Immature natural killer cell (primary cell): ENCODE measurements at regions not wholly inside any gene's neighbourhood (a gene's known extent, or its start where the extent isn't known, plus 50 kb on each side); places are given as distances from the start of the nearest gene placed in this dataset.
"Not testable (repeated sequence)": the region's sequence is repeated elsewhere in the genome, so short reads cannot be mapped to it uniquely, and the experiment has no call there.

ENCODE experiments used
- DNase-seq, 3 donors: peaks; one replicate each; pipeline ENCODE4 v3.0.0; 2022; ENCODE audit warnings: mixed read lengths in 1 of 3
- H3K27ac Mint-ChIP-seq, 6 donors: one replicate each; pipeline ENCODE4 v1.8.0; 2020; ENCODE audit warnings: mixed read lengths in 6 of 6, mild to moderate bottlenecking in 5 of 6, inconsistent platforms in 4 of 6, moderate library complexity in 3 of 6
- H3K27me3 Mint-ChIP-seq, 3 donors: one replicate each; pipeline ENCODE4 v1.8.0; 2020 to 2021; ENCODE audit warnings: low read depth in 3 of 3, mild to moderate bottlenecking in 3 of 3, mixed read lengths in 3 of 3, moderate library complexity in 3 of 3, inconsistent platforms in 1 of 3
- H3K36me3 Mint-ChIP-seq, 3 donors: one replicate each; pipeline ENCODE4 v1.8.0; 2020; ENCODE audit warnings: mixed read lengths in 3 of 3, inconsistent platforms in 2 of 3, mild to moderate bottlenecking in 2 of 3
- H3K4me1 Mint-ChIP-seq, 2 donors: one replicate each; pipeline ENCODE4 v1.8.0; 2020; ENCODE audit warnings: inconsistent platforms in 2 of 2, mild to moderate bottlenecking in 2 of 2, mixed read lengths in 2 of 2, moderate library complexity in 1 of 2
- H3K4me3 Mint-ChIP-seq, 5 donors: one replicate each; pipeline ENCODE4 v1.8.0; 2020; ENCODE audit warnings: mild to moderate bottlenecking in 5 of 5, mixed read lengths in 5 of 5, inconsistent platforms in 3 of 5, moderate library complexity in 3 of 5
- H3K9me3 Mint-ChIP-seq, 6 donors: one replicate each; pipeline ENCODE4 v1.8.0; 2020; ENCODE audit warnings: mild to moderate bottlenecking in 6 of 6, mixed read lengths in 6 of 6, inconsistent platforms in 4 of 6, moderate library complexity in 3 of 6

- H3K4me1 Mint-ChIP-seq = peaks cover 19 to 23% of the 10 kb centered on the region in 2 donors
- peak in 2 of 3 donors; percentile 1 to 10 for DNase-seq
- peaks cover 0 to 3% (median 3%) of the 10 kb centered on the region in 3 donors for H3K27me3 Mint-ChIP-seq
- H3K36me3 Mint-ChIP-seq = peaks cover 4 to 7% (median 4%) of the 10 kb centered on the region in 3 donors
- peak overlapping the region; percentile 1 to 83 (median 20) for H3K27ac Mint-ChIP-seq
- peak overlapping the region in 2 of 5 donors; percentile 3 to 20 for H3K4me3 Mint-ChIP-seq
- peaks cover under 1 to 11% (median 4%) of the 10 kb centered on the region in 6 donors for H3K9me3 Mint-ChIP-seq
These were observed 180.4 kb downstream of the TRIB2 start for GRCh38 chr2:12897181-12897580.

- H3K36me3 Mint-ChIP-seq = peaks cover 0 to 10% (median 0%) of the 10 kb centered on the region in 3 donors
- H3K27ac Mint-ChIP-seq = no peak overlapping the region
- peaks cover 1 to 3% of the 10 kb centered on the region in 2 donors for H3K4me1 Mint-ChIP-seq
- peaks cover 0 to 3% (median 3%) of the 10 kb centered on the region in 3 donors for H3K27me3 Mint-ChIP-seq
- DNase-seq = no peak
- H3K9me3 Mint-ChIP-seq = no peaks in the 10 kb centered on the region
- no peak overlapping the region for H3K4me3 Mint-ChIP-seq
These were observed 186.5 kb downstream of the TRIB2 start for GRCh38 chr2:12903272-12903671.

GRCh38 chr2:12910431-12910830 is 193.7 kb downstream of the TRIB2 start:
- Mint-ChIP-seq H3K4me3 (no peak overlapping the region), H3K27ac (no peak overlapping the region), H3K36me3 (peaks cover 0 to 6% (median 3%) of the 10 kb centered on the region in 3 donors), H3K27me3 (peaks cover 0 to 18% (median 2%) of the 10 kb centered on the region in 3 donors), H3K4me1 (no peaks in the 10 kb centered on the region), H3K9me3 (peaks cover 0 to 2% (median 0%) of the 10 kb centered on the region in 6 donors)
- no peak for DNase-seq

- peaks cover 0 to 19% (median 2%) of the 10 kb centered on the region in 3 donors for H3K27me3 Mint-ChIP-seq
- no peaks in the 10 kb centered on the region for H3K4me1 Mint-ChIP-seq
- no peak overlapping the region for H3K4me3 Mint-ChIP-seq
- H3K9me3 Mint-ChIP-seq = peaks cover 0 to 2% (median 0%) of the 10 kb centered on the region in 6 donors
- no peak for DNase-seq
- H3K27ac Mint-ChIP-seq = no peak overlapping the region
- H3K36me3 Mint-ChIP-seq = peaks cover 0 to 3% (median under 1%) of the 10 kb centered on the region in 3 donors
These were observed 199.1 kb downstream of the TRIB2 start for GRCh38 chr2:12915787-12916186.

GRCh38 chr2:12918138-12918834 is 201.6 kb downstream of the TRIB2 start:
- DNase-seq = no peak
- H3K27me3 Mint-ChIP-seq = peaks cover 2 to 8% (median 4%) of the 10 kb centered on the region in 3 donors
- H3K4me3 Mint-ChIP-seq = no peak overlapping the region
- peaks cover 0 to 2% (median 0%) of the 10 kb centered on the region in 6 donors for H3K9me3 Mint-ChIP-seq
- no peak overlapping the region for H3K27ac Mint-ChIP-seq
- H3K36me3 Mint-ChIP-seq = peaks cover 0 to 3% (median 0%) of the 10 kb centered on the region in 3 donors
- H3K4me1 Mint-ChIP-seq = no peaks in the 10 kb centered on the region

- no peak for DNase-seq
- Mint-ChIP-seq H3K27ac (no peak overlapping the region), H3K36me3 (peaks cover 0 to 3% (median 0%) of the 10 kb centered on the region in 3 donors), H3K4me3 (no peak overlapping the region), H3K9me3 (peaks cover 0 to 2% (median 0%) of the 10 kb centered on the region in 6 donors), H3K4me1 (no peaks in the 10 kb centered on the region), H3K27me3 (peaks cover 2 to 7% (median 4%) of the 10 kb centered on the region in 3 donors)
These were observed 202.2 kb downstream of the TRIB2 start for GRCh38 chr2:12918835-12919445.

GRCh38 chr2:12921321-12921720 is 204.6 kb downstream of the TRIB2 start:
- peaks cover 2 to 5% (median 4%) of the 10 kb centered on the region in 3 donors for H3K27me3 Mint-ChIP-seq
- peaks cover 0 to 5% (median 0%) of the 10 kb centered on the region in 6 donors for H3K9me3 Mint-ChIP-seq
- H3K4me1 Mint-ChIP-seq = no peaks in the 10 kb centered on the region
- H3K4me3 Mint-ChIP-seq = no peak overlapping the region
- no peak for DNase-seq
- peaks cover 0 to 3% (median 0%) of the 10 kb centered on the region in 3 donors for H3K36me3 Mint-ChIP-seq
- H3K27ac Mint-ChIP-seq = no peak overlapping the region

- Mint-ChIP-seq H3K4me3 (no peak overlapping the region), H3K4me1 (no peaks in the 10 kb centered on the region), H3K27me3 (peaks cover 2 to 6% (median 5%) of the 10 kb centered on the region in 3 donors), H3K9me3 (peaks cover 0 to 5% (median 0%) of the 10 kb centered on the region in 6 donors), H3K36me3 (peaks cover 0 to 3% (median 0%) of the 10 kb centered on the region in 3 donors), H3K27ac (no peak overlapping the region)
- no peak for DNase-seq
These were observed 207.3 kb downstream of the TRIB2 start for GRCh38 chr2:12923907-12924610.

- not testable (repeated sequence) for H3K36me3 Mint-ChIP-seq, H3K9me3 Mint-ChIP-seq, H3K4me3 Mint-ChIP-seq, H3K27me3 Mint-ChIP-seq, H3K4me1 Mint-ChIP-seq, H3K27ac Mint-ChIP-seq, DNase-seq
These were observed 209.9 kb downstream of the TRIB2 start for GRCh38 chr2:12926641-12927040.

- peaks cover 0 to 3% (median 0%) of the 10 kb centered on the region in 6 donors for H3K9me3 Mint-ChIP-seq
- DNase-seq = no peak
- peaks cover 0 to 4% (median 3%) of the 10 kb centered on the region in 3 donors for H3K27me3 Mint-ChIP-seq
- no peaks in the 10 kb centered on the region for H3K36me3 Mint-ChIP-seq
- H3K4me1 Mint-ChIP-seq = peaks cover 0 to 1% of the 10 kb centered on the region in 2 donors
- H3K4me3 Mint-ChIP-seq = no peak overlapping the region
- H3K27ac Mint-ChIP-seq = no peak overlapping the region
These were observed 211.6 kb downstream of the TRIB2 start for GRCh38 chr2:12928197-12928774.

- peaks cover 0 to 1% of the 10 kb centered on the region in 2 donors for H3K4me1 Mint-ChIP-seq
- H3K27ac Mint-ChIP-seq = no peak overlapping the region
- DNase-seq = no peak
- H3K4me3 Mint-ChIP-seq = no peak overlapping the region
- peaks cover 0 to 4% (median 3%) of the 10 kb centered on the region in 3 donors for H3K27me3 Mint-ChIP-seq
- no peaks in the 10 kb centered on the region for H3K36me3 Mint-ChIP-seq
- peaks cover 0 to 3% (median 0%) of the 10 kb centered on the region in 6 donors for H3K9me3 Mint-ChIP-seq
These were observed 212.2 kb downstream of the TRIB2 start for GRCh38 chr2:12928775-12929401.

- Mint-ChIP-seq H3K27ac (no peak overlapping the region), H3K9me3 (peaks cover 0 to 2% (median 0%) of the 10 kb centered on the region in 6 donors), H3K4me3 (no peak overlapping the region), H3K4me1 (peaks cover 0 to 1% of the 10 kb centered on the region in 2 donors), H3K27me3 (peaks cover 0 to 4% (median 3%) of the 10 kb centered on the region in 3 donors), H3K36me3 (no peaks in the 10 kb centered on the region)
- no peak for DNase-seq
These were observed 213.0 kb downstream of the TRIB2 start for GRCh38 chr2:12929758-12930157.

- Mint-ChIP-seq H3K27ac (no peak overlapping the region), H3K36me3 (no peaks in the 10 kb centered on the region), H3K27me3 (peaks cover 0 to 4% (median 3%) of the 10 kb centered on the region in 3 donors), H3K4me3 (no peak overlapping the region), H3K4me1 (peaks cover 0 to 1% of the 10 kb centered on the region in 2 donors), H3K9me3 (peaks cover 0 to 2% (median 0%) of the 10 kb centered on the region in 6 donors)
- no peak for DNase-seq
These were observed 213.7 kb downstream of the TRIB2 start for GRCh38 chr2:12930391-12930790.
